HG02678 (cell line): ENCODE measurements at regions not wholly inside any gene's neighbourhood (a gene's known extent, or its start where the extent isn't known, plus 50 kb on each side); places are given as distances from the start of the nearest gene placed in this dataset.

Source experiments
- ATAC-seq: cut with Tn5 transposase; IDR thresholded peaks from one replicate; pipeline ENCODE4 v1.9.1; 2021; ENCODE audit warnings: mild to moderate bottlenecking, moderate library complexity; ENCODE audit not compliant: unreplicated experiment

DNA sequence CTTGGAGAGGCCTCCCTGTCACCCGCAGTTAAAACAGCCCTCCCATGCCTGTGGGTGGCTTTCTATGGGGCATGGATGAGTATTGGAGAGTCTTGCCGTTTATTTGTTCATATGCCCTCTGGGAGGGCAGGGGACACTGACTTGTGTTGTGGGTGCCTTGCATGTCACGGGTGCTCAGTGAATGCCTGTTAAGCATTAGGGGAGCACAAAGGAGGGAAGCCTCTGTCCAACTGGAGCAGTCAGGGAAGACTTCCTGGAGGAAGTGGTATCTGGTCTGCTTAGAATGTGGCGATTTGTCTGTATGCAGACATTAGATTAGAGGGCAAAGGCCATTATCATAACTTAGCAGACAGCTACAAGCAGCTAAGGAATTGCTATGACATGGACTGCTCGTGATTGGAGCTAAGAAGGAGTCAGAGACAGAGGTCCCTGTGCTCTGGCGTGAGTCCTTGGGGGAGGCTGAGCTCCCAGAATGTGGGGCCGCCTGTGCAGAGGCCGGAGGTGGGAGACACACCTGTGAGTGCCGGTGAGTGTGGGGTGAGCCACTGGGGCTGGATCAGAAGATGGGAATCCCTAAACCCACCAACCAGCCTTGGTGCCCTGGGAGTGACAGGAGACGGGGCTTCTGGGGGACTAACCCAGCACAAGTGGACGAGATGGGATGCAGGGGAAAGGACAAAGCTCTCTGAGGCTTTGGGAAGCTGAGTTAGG, 286.1 kb downstream of the SEC14L1 start:
- no peak for ATAC-seq

GRCh38 chr17:77427391-77427991, 286.7 kb downstream of the SEC14L1 start:
- no peak for ATAC-seq

- no peak for ATAC-seq
Measured at GRCh38 chr17:77428020-77428748, 287.4 kb downstream of the SEC14L1 start.

GRCh38 chr17:77428749-77429368, 288.1 kb downstream of the SEC14L1 start:
- no peak for ATAC-seq

DNA sequence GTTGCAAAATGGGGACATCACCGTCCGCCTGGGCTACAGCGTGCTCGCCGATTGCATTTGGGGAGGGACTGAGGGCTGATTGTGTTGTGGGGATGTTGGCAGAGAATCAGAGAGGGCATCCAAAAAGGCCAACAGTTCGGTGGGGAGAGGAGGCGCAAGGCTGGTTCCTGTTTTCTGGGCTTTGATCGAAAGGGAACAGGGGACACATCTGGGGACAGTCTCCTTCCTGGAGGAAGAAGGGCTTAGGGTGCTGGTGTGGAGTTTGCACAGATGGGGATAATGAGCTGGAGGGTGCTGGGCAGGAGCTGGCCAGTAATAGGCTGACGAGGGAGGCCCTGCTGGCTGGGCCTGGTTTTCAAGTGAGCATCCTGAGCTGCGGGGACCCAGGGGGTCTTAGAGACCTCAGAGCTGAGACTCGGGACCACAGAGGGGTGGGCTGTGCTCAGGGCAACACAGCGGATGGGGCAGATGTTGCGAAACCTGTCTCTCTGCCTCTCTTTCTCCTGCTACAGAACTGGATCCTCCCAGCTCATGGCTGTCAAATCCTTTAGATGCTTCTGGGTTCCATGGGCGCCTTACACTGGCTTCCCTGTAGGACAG, 288.7 kb downstream of the SEC14L1 start:
- no peak for ATAC-seq

GRCh38 chr17:77429969-77430752, 289.4 kb downstream of the SEC14L1 start:
- ATAC-seq: no peak

- ATAC-seq: no peak
Measured at GRCh38 chr17:77432034-77432661, 291.4 kb downstream of the SEC14L1 start.

GRCh38 chr17:77432742-77433141, 292.0 kb downstream of the SEC14L1 start:
- ATAC-seq: no peak

GRCh38 chr17:77433385-77434135, 292.8 kb downstream of the SEC14L1 start:
- ATAC-seq: peak; percentile 54

GRCh38 chr17:77434136-77435114, 293.7 kb downstream of the SEC14L1 start:
- no peak for ATAC-seq

DNA sequence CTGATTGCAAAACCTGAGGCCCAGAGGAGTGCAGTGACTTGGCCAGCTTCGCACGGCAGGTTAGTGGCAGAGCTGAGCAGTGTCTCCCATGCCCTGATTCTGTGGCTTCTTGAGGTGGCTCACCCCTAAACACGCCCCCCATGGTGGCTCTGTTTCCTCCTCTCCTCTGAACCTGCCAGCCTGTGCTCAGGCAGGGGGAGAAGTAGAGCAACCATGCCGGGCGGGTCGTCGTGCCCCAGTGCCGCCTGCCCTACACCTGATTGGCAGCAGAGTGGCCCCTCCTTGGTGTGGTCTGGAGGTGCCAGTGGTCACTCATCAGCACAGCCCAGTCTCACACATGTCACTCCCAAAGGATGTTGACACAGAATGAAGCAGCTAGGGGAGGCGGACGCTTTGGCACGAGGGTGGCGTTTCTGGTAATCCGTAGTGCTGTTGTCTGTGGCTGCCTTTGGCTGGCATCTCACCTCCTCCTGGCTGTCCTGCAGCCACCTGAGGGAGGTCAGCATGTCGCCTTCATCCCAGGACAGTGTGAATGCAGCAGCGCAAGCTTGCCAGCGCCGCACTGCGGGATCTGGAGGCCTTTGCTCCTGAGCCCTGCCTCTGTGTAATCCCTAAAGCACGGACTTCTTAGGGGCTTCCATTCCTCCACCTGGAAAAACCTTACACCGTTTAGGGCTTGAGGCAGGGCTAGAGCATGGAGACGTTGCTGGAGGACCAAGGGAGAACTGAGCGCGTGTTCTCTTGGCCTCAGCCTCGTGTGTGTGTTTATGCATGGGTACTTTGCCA, 294.7 kb downstream of the SEC14L1 start:
- no peak for ATAC-seq

DNA sequence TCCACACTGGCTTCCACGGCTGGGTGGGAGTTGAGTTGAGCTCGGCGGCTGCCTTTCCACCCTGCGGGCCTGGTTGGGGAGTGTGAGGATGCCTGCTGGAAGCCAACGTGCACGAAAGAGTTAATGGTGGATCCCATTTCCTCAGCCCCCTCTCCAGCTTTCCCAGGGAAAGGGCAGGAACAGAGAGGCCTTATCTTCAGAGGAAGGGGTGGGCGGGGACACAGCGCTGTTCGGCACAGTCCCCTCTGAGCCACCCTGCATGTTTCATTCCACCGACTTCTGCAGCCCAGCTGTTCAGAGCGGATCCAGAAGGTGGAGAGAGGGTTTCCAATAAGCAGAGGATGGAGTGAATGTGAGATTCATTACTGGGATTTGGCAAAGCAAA, 295.3 kb downstream of the SEC14L1 start:
- ATAC-seq: no peak

DNA sequence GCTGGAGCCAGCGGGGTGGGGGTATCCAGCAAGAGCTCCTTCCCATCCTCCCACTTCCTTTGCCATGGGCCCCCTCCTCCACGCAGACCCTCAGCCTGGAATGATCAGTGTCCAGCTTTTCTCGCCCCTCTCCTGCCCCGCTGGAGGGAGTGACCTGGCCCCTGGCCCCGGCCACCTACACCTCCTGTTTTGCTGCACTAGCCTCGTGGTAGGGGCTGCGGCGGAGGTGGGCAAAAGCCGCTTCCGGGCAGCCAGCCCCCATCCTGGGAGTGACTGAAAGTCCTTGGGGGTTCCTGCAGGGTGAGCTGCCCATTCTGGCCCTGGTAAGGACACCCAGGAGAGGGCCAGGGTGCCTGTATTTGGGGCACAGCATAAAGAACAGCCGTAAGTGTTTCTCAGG, 295.7 kb downstream of the SEC14L1 start:
- ATAC-seq: no peak

DNA sequence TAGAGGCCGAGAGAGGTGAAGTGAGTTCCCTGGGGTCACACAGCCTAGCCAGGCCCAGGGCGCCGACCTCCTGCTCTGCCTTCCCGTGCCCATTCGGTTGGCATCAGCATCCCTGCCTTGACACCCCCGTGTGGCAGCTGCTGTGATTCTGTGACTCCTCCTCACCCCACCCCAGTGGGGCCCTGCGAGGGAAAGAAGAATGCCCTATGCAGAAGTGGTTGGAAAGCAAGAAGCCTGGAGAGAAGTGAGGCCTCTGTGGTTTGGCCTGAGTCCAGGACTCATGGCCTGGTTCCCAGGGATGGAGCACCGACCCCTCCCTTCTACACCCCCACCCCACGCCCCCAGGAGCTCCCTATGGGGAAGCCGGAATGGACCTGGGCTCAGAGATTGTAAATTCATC, 296.2 kb downstream of the SEC14L1 start:
- no peak for ATAC-seq

- ATAC-seq: no peak
Measured at GRCh38 chr17:77437747-77438146, 297.0 kb downstream of the SEC14L1 start.

- no peak for ATAC-seq
Measured at GRCh38 chr17:77438241-77439188, 297.7 kb downstream of the SEC14L1 start.
